Body of pancreas (tissue), 4 donors: ENCODE measurements at regions not wholly inside any gene's neighbourhood (a gene's known extent, or its start where the extent isn't known, plus 50 kb on each side); places are given as distances from the start of the nearest gene placed in this dataset.

ENCODE experiments used
- ATAC-seq: fragments of 150-250 bp; one replicate; pipeline ENCODE4 v1.9.1; 2016
- DNase-seq, 4 donors: peaks; one replicate each; pipeline ENCODE4 v3.0.0-alpha.2; 2019
- H3K27ac ChIP-seq, 4 donors: fragments of 200-600 bp; sonication (generic); 1 replicate in 3 of 4; 2 replicates in 1 of 4; pipeline versions ENCODE4 v1.5.1 to v1.6.1; 2016 to 2019; ENCODE audit warnings: mild to moderate bottlenecking in 1 of 4, mixed read lengths in 1 of 4, moderate library complexity in 1 of 4
- H3K27me3 ChIP-seq, 2 donors: fragments of 200-600 bp; sonication (generic); one replicate each; pipeline ENCODE4 v1.6.0; 2016; ENCODE audit warnings: mild to moderate bottlenecking in 1 of 2
- H3K36me3 ChIP-seq, 2 donors: fragments of 200-600 bp; sonication (generic); replicated peaks in 1 of 2; 2 replicates each; pipeline ENCODE4 v1.5.1; 2016; ENCODE audit warnings: low read depth in 2 of 2; ENCODE audit not compliant: insufficient read depth in 1 of 2
- H3K4me1 ChIP-seq: fragments of 200-600 bp; sonication (generic); one replicate; pipeline ENCODE4 v1.6.0; 2016
- H3K4me3 ChIP-seq, 2 donors: fragments of 200-600 bp; sonication (generic); 1 replicate in 1 of 2; 2 replicates in 1 of 2; pipeline ENCODE4 v1.5.1; 2016 to 2019
- H3K9me3 ChIP-seq, 3 donors: fragments of 200-600 bp; sonication (generic); 1 replicate in 2 of 3; 2 replicates in 1 of 3; pipeline ENCODE4 v1.5.1; 2016
- POLR2A ChIP-seq, 3 donors: fragments of 450-650 bp; IDR thresholded peaks; one replicate each; pipeline ENCODE4 v1.6.1; 2016; ENCODE audit warnings: antibody characterized with exemption in 3 of 3, mild to moderate bottlenecking in 2 of 3
- WGBS, 2 donors: methylation state at CpG; one replicate each; pipeline ENCODE4 v1.1.5; 2017; 5-methylcytosine and 5-hydroxymethylcytosine counted together
- intact Hi-C: fragments of 100-400 bp; cut with DNase I; formaldehyde crosslinking; loops from one replicate; pipeline ENCODE4 v1.15.1; 2023
- TF ChIP-seq, protein P1 (sequence below), 7 experiments: fragments of 450-650 bp in 4 of 7; fragments of 200-600 bp in 3 of 7; sonication (generic) in 3 of 7; IDR thresholded peaks; one replicate each; pipeline ENCODE4 v1.5.1; 2016 to 2019; ENCODE audit warnings: antibody characterized with exemption in 7 of 7

DNA sequence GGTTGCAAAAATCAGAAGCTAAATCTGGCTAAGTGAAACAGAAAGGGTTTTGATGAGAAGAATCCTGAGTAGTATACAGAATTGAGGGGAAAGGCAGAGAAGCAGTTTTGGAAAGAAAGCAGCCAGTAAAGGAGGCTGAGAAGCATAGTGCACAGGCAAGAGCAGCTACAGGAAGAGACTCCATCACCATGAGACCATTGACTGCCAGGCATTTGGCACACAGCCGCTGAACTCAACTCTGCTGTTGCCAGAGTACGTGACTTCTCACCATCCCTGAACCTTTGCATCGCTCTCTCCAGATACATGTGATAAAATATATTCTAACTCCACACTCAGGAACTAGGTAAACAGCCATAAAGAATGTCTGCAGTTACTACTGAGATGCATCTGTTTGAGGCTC, 128.3 kb upstream of the C1orf21 start:
- 87 to 91% methylated on average over 3 of the region's 3 CpGs for WGBS, 2 donors
- H3K27ac ChIP-seq = no peak overlapping the region
- H3K27me3 ChIP-seq = no peaks in the 10 kb centered on the region
- intact Hi-C loops = no loop called here
- no peaks in the 10 kb centered on the region for H3K9me3 ChIP-seq
- no peak overlapping the region for H3K4me3 ChIP-seq
- no peaks in the 10 kb centered on the region for H3K36me3 ChIP-seq
- ATAC-seq = no peak
- H3K4me1 ChIP-seq = no peaks in the 10 kb centered on the region
- TF ChIP-seq, protein P1, sequence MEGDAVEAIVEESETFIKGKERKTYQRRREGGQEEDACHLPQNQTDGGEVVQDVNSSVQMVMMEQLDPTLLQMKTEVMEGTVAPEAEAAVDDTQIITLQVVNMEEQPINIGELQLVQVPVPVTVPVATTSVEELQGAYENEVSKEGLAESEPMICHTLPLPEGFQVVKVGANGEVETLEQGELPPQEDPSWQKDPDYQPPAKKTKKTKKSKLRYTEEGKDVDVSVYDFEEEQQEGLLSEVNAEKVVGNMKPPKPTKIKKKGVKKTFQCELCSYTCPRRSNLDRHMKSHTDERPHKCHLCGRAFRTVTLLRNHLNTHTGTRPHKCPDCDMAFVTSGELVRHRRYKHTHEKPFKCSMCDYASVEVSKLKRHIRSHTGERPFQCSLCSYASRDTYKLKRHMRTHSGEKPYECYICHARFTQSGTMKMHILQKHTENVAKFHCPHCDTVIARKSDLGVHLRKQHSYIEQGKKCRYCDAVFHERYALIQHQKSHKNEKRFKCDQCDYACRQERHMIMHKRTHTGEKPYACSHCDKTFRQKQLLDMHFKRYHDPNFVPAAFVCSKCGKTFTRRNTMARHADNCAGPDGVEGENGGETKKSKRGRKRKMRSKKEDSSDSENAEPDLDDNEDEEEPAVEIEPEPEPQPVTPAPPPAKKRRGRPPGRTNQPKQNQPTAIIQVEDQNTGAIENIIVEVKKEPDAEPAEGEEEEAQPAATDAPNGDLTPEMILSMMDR (IDR thresholded peaks at IDR 0.05) = no peak
- DNase-seq = no peak

DNA sequence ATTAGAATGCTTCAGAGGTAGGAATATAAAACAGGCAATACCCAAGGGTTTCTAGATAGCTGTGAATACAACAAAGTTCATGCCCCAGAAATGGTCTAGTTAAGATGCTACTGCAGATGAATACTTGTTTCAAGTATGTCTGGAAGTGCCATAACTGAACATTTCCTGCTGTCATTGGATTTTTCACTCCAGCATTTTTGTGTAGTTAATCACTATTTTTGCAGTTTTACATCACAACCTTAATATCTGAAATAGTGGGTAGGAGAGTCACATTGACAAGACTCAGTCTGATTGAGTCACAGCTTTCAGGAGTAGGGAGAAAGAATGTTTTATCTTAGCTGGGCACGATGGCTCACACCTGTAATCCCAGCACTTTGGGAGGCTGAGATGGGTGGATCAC, 126.4 kb upstream of the C1orf21 start:
- TF ChIP-seq, protein P1 (IDR thresholded peaks at IDR 0.05) = no peak
- no peak for TF ChIP-seq POLR2A (IDR thresholded peaks at IDR 0.05)
- no peak overlapping the region for H3K27ac ChIP-seq
- no peaks in the 10 kb centered on the region for H3K27me3 ChIP-seq
- no peaks in the 10 kb centered on the region for H3K4me1 ChIP-seq
- WGBS, 2 donors = 70 to 81% methylated on average over 1 of the region's 1 CpG
- ATAC-seq (no peak), DNase-seq (no peak)
- H3K36me3 ChIP-seq = no peaks in the 10 kb centered on the region
- no peak overlapping the region for H3K4me3 ChIP-seq
- intact Hi-C loops = no loop called here
- no peaks in the 10 kb centered on the region for H3K9me3 ChIP-seq

DNA sequence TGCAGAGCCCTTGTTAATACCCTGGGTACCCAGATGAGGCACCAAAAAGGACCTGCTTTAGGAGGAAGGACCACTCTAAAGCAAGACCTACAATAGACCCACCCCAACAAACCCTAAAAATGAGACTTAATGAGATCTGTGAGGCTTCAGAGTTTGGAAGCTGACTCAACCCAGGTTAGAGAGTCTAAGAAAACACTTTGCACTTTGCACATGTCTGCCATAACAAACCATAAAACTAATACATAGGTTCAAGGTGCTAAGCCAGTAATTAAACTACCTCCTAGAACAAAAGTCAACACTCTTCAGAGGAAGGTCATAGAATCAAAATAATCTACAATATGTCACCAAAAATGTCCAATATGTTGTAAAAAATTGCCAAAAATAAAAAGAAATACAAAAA, 124.7 kb upstream of the C1orf21 start:
- Histone ChIP-seq H3K4me1 (no peaks in the 10 kb centered on the region), H3K36me3 (no peaks in the 10 kb centered on the region), H3K9me3 (no peaks in the 10 kb centered on the region), H3K27ac (no peak overlapping the region), H3K27me3 (no peaks in the 10 kb centered on the region), H3K4me3 (no peak overlapping the region)
- TF ChIP-seq, protein P1 (IDR thresholded peaks at IDR 0.05) = no peak
- no peak for TF ChIP-seq POLR2A (IDR thresholded peaks at IDR 0.05)
- intact Hi-C loops = no loop called here
- DNase-seq (no peak), ATAC-seq (no peak)

DNA sequence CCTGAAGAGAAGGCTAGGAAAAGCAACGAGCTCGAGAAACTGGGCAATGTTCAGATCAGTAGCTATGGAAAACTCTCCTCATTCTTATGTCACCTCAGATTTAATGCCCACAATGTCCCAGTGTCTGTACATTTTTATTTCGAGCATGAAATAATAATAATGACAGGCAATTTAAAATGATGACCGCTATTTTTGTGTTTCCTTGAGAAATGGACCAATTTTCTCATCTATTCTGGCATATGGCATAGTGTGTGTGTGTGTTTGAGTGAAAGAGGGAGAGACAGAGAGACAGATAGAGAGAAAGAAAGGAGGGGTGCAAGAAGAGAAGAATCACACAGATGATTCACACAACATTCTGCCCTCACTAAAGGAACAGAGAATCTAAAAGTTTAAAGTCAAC, 119.1 kb upstream of the C1orf21 start:
- Histone ChIP-seq H3K9me3 (no peaks in the 10 kb centered on the region), H3K4me3 (no peak overlapping the region), H3K4me1 (no peaks in the 10 kb centered on the region), H3K27ac (no peak overlapping the region), H3K36me3 (no peaks in the 10 kb centered on the region), H3K27me3 (no peaks in the 10 kb centered on the region)
- TF ChIP-seq, protein P1 (IDR thresholded peaks at IDR 0.05) = no peak
- TF ChIP-seq POLR2A (IDR thresholded peaks at IDR 0.05) = no peak
- ATAC-seq = no peak
- DNase-seq = no peak
- intact Hi-C loops = no loop called here
- 70 to 85% methylated on average over 4 of the region's 4 CpGs for WGBS, 2 donors

GRCh38 chr1:184270556-184270955, 116.3 kb upstream of the C1orf21 start:
- Histone ChIP-seq H3K4me1 (no peaks in the 10 kb centered on the region), H3K9me3 (no peaks in the 10 kb centered on the region), H3K27me3 (no peaks in the 10 kb centered on the region), H3K36me3 (no peaks in the 10 kb centered on the region), H3K4me3 (no peak overlapping the region), H3K27ac (no peak overlapping the region)
- DNase-seq (no peak), ATAC-seq (no peak)
- TF ChIP-seq, protein P1 (IDR thresholded peaks at IDR 0.05) = no peak
- no peak for TF ChIP-seq POLR2A (IDR thresholded peaks at IDR 0.05)
- 62 to 82% methylated on average over 3 of the region's 3 CpGs for WGBS, 2 donors
- intact Hi-C loops = no loop called here
